ENCODE measurements at regions not wholly inside any gene's neighbourhood (a gene's known extent, or its start where the extent isn't known, plus 50 kb on each side); places are given as distances from the start of the nearest gene placed in this dataset.
"Not testable (repeated sequence)": the region's sequence is repeated elsewhere in the genome, so short reads cannot be mapped to it uniquely, and the experiment has no call there.

DNA sequence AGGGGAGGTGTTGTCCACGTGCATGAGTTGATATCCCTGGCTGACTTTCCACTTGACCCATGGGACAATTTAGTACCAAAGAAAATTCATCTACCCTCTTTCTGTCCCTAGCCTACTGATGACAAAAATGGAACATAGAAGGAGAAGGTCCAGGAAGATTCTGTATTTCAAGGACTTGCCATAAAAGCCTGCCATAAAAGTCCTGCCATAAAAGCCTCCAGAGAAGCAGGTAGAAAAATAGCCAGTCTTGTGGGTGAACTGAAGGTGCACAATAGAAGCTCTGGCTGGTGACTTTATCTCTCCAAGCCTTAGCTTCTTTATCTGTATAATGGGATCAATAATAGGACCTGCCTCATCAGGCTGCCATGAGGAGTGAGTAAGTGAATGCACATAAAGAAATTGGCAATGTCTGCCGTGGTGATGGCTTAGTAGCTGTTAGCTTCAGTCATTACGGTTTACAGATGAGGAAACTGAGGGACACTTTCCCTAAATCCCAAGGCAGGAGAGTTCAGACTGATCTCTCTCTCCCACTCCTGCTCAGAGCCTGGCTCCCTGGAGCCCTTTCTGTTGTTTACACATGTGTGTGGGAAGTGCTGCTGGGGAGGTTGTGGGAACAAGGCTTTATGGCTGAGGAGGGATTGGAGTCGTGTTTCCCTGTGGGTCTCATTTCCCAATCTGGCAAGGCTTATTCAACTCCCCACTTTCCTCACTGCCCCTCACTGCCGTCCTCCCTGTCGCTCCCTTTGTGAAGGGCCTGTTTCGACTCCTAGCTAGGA, 101.5 kb downstream of the TRIM43 start:
- H3K27ac ChIP-seq (ENCODE audit: low read depth in 1 of 2, low read length in 2 of 2); H3K9me3 ChIP-seq (ENCODE audit: control insufficient read depth in 4 of 4, low read length in 3 of 4); H3K4me3 ChIP-seq (ENCODE audit: low read depth in 1 of 3, low read length in 3 of 3); H3K9ac ChIP-seq (ENCODE audit: low read depth in 1 of 2, low read length in 2 of 2); DNase-seq (ENCODE audit: low spot score); H3K36me3 ChIP-seq (ENCODE audit: control insufficient read depth in 4 of 4, insufficient read depth in 3 of 4, low read depth in 1 of 4, low read length in 3 of 4); H3K27me3 ChIP-seq (ENCODE audit: control insufficient read depth in 4 of 4, insufficient read depth in 4 of 4, low read length in 3 of 4): not testable (repeated sequence)
- TF ChIP-seq FOXA2 (IDR thresholded peaks at IDR 0.05): peak; percentile 45
- 90% methylated on average over 7 of the region's 7 CpGs for WGBS
- peaks cover 2 to 43% (median 32%) of the 10 kb centered on the region in 4 donors for H3K4me1 ChIP-seq (ENCODE audit: control insufficient read depth in 4 of 4, insufficient read depth in 4 of 4, low read length in 3 of 4)

DNA sequence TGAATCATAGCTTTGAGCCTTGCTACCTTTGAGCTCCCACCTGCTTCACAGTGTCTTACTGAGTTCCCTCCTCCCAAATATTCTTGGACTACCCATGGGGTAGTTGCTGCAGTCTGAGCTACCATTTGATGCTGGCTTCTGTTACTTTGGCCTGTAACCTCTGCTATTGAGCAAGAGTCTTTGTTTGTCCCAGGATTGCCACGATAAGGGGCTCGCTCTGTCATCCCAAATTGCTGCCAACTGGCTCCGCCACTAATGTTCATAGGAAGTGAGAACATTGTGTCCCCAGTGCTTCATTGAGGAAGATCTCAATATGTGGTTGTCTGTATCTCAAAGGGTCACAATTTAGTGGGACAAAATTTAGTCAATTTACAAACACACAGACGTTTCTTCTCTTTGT, 103.8 kb downstream of the TRIM43 start:
- TF ChIP-seq RAD21 (IDR thresholded peaks at IDR 0.05) (peak; percentile 55 to 60), GABPA (IDR thresholded peaks at IDR 0.05 in 1 of 2, conservative IDR thresholded peaks at IDR 0.05 in 1 of 2) (peak in 1 of 2 donors; percentile 60), TAF1 (conservative IDR thresholded peaks at IDR 0.05) (peak; percentile 50), HNF4G (IDR thresholded peaks at IDR 0.05) (peak; percentile 59), NR2F2 (IDR thresholded peaks at IDR 0.05) (peak; percentile 90), HNF4A (conservative IDR thresholded peaks at IDR 0.05) (peak; percentile 91 to 93), EGR1 (IDR thresholded peaks at IDR 0.05; ENCODE audit: low read depth in 2 of 2) (peak in 1 of 2 donors; percentile 88), FOXA2 (IDR thresholded peaks at IDR 0.05) (peak; percentile 80), JUND (IDR thresholded peaks at IDR 0.05) (peak; percentile 81 to 94), RXRA (IDR thresholded peaks at IDR 0.05) (peak; percentile 94 to 97), YY1 (IDR thresholded peaks at IDR 0.05) (peak; percentile 92), FOXA1 (IDR thresholded peaks at IDR 0.05) (peak; percentile 45), SP1 (IDR thresholded peaks at IDR 0.05) (peak; percentile 99)
- TF ChIP-seq, protein P1, sequence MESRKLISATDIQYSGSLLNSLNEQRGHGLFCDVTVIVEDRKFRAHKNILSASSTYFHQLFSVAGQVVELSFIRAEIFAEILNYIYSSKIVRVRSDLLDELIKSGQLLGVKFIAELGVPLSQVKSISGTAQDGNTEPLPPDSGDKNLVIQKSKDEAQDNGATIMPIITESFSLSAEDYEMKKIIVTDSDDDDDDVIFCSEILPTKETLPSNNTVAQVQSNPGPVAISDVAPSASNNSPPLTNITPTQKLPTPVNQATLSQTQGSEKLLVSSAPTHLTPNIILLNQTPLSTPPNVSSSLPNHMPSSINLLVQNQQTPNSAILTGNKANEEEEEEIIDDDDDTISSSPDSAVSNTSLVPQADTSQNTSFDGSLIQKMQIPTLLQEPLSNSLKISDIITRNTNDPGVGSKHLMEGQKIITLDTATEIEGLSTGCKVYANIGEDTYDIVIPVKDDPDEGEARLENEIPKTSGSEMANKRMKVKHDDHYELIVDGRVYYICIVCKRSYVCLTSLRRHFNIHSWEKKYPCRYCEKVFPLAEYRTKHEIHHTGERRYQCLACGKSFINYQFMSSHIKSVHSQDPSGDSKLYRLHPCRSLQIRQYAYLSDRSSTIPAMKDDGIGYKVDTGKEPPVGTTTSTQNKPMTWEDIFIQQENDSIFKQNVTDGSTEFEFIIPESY (IDR thresholded peaks at IDR 0.05): peak; percentile 90
- TF ChIP-seq, protein P2, sequence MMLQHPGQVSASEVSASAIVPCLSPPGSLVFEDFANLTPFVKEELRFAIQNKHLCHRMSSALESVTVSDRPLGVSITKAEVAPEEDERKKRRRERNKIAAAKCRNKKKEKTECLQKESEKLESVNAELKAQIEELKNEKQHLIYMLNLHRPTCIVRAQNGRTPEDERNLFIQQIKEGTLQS (IDR thresholded peaks at IDR 0.05): peak; percentile 76
- TF ChIP-seq, protein P3, sequence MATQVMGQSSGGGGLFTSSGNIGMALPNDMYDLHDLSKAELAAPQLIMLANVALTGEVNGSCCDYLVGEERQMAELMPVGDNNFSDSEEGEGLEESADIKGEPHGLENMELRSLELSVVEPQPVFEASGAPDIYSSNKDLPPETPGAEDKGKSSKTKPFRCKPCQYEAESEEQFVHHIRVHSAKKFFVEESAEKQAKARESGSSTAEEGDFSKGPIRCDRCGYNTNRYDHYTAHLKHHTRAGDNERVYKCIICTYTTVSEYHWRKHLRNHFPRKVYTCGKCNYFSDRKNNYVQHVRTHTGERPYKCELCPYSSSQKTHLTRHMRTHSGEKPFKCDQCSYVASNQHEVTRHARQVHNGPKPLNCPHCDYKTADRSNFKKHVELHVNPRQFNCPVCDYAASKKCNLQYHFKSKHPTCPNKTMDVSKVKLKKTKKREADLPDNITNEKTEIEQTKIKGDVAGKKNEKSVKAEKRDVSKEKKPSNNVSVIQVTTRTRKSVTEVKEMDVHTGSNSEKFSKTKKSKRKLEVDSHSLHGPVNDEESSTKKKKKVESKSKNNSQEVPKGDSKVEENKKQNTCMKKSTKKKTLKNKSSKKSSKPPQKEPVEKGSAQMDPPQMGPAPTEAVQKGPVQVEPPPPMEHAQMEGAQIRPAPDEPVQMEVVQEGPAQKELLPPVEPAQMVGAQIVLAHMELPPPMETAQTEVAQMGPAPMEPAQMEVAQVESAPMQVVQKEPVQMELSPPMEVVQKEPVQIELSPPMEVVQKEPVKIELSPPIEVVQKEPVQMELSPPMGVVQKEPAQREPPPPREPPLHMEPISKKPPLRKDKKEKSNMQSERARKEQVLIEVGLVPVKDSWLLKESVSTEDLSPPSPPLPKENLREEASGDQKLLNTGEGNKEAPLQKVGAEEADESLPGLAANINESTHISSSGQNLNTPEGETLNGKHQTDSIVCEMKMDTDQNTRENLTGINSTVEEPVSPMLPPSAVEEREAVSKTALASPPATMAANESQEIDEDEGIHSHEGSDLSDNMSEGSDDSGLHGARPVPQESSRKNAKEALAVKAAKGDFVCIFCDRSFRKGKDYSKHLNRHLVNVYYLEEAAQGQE (IDR thresholded peaks at IDR 0.05): peak; percentile 62
- TF ChIP-seq, protein P4, sequence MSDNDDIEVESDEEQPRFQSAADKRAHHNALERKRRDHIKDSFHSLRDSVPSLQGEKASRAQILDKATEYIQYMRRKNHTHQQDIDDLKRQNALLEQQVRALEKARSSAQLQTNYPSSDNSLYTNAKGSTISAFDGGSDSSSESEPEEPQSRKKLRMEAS (IDR thresholded peaks at IDR 0.05): peak; percentile 93
- TF ChIP-seq, protein P5, sequence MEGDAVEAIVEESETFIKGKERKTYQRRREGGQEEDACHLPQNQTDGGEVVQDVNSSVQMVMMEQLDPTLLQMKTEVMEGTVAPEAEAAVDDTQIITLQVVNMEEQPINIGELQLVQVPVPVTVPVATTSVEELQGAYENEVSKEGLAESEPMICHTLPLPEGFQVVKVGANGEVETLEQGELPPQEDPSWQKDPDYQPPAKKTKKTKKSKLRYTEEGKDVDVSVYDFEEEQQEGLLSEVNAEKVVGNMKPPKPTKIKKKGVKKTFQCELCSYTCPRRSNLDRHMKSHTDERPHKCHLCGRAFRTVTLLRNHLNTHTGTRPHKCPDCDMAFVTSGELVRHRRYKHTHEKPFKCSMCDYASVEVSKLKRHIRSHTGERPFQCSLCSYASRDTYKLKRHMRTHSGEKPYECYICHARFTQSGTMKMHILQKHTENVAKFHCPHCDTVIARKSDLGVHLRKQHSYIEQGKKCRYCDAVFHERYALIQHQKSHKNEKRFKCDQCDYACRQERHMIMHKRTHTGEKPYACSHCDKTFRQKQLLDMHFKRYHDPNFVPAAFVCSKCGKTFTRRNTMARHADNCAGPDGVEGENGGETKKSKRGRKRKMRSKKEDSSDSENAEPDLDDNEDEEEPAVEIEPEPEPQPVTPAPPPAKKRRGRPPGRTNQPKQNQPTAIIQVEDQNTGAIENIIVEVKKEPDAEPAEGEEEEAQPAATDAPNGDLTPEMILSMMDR (IDR thresholded peaks at IDR 0.05; ENCODE audit: low read depth, low read length, missing input control): no peak
- Histone ChIP-seq H3K4me1 (ENCODE audit: control insufficient read depth in 4 of 4, insufficient read depth in 4 of 4, low read length in 3 of 4) (peaks cover 2 to 37% (median 28%) of the 10 kb centered on the region in 4 donors), H3K9me3 (ENCODE audit: control insufficient read depth in 4 of 4, low read length in 3 of 4) (no peaks in the 10 kb centered on the region), H3K27me3 (ENCODE audit: control insufficient read depth in 4 of 4, insufficient read depth in 4 of 4, low read length in 3 of 4) (no peaks in the 10 kb centered on the region), H3K36me3 (ENCODE audit: control insufficient read depth in 4 of 4, insufficient read depth in 3 of 4, low read depth in 1 of 4, low read length in 3 of 4) (no peaks in the 10 kb centered on the region), H3K27ac (ENCODE audit: low read depth in 1 of 2, low read length in 2 of 2) (peak overlapping the region; percentile 53 to 64), H3K4me3 (ENCODE audit: low read depth in 1 of 3, low read length in 3 of 3) (no peak overlapping the region), H3K9ac (ENCODE audit: low read depth in 1 of 2, low read length in 2 of 2) (no peak overlapping the region)
- DNase-seq (ENCODE audit: low spot score): no peak
- 23% methylated on average over 4 of the region's 4 CpGs for WGBS

Data from liver (tissue), 8 donors.